T-helper 2 cell treated with Interferon-gamma antibody and Interleukin-4, amounts not matched to agents 100 ng/mL and 5 ng/mL, for 36 hours (primary cell): ENCODE measurements at regions not wholly inside any gene's neighbourhood (a gene's known extent, or its start where the extent isn't known, plus 50 kb on each side); places are given as distances from the start of the nearest gene placed in this dataset.
"Not testable (repeated sequence)": the region's sequence is repeated elsewhere in the genome, so short reads cannot be mapped to it uniquely, and the experiment has no call there.

Experiments
- intact Hi-C: fragments of 100-400 bp; cut with micrococcal nuclease; formaldehyde crosslinking; loops from one replicate; pipeline ENCODE4 v1.15.1; 2023

DNA sequence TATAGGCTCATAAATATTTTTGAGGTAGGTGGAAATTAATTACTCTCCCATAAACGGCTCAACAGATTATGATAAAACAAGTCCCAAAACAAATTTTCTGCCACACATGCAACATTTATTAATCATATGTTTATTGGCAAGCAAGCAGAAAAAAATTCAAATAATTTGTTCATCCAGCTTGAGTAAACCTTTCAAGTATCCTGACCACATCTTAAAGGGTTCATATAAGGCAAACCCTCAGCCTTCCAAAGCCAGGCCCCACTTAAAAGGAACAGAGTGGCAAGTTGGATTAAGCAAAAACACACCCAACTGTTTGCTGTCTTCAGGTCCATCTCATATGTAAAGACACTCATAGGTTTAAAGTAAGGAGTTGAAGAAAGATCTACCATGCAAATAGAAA, 1042.3 kb downstream of the DIPK2A start:
- intact Hi-C loops, result no loop called here

GRCh38 chr3:145015253-145015652, 1043.6 kb downstream of the DIPK2A start:
- intact Hi-C loops, result no loop called here

DNA sequence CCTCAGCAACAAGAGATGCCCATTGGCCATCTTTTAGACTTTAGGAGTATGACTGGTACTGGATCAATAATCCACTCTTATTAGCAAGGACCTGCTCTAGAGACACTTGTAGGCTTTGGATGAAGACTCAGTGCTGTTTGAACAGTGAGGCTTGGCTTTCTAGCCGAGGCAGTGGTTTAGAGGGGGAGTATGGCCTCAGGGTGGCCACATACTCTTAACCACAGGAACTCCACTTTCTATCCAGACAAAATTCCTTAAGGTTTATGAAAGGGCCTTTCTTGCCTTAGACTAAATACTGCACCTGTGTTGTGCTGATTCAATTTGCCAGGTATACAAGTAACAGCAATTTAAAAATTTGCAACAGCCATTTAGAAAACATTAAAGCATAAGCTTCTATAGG, 1046.3 kb downstream of the DIPK2A start:
- intact Hi-C loops, result no loop called here

DNA sequence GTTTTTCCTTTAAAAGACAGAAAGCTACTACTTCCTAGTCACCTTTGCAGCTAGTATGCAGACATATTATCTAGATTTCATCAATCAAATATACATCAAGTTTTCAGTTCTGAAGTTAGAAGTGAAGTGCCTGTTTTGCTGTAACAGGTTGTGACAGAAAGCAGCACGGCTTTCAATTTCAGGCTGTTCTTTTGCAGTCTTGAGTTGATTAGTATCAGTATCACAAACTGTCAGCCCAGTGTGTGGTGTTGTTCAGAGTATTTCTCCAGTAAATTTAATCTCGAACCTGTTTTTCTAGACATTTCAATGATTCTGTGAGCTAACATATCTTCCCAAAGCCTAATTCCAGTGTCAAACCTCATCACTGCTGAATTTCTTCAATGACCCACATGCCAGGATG, 1050.8 kb downstream of the DIPK2A start:
- intact Hi-C loops, result no loop called here

GRCh38 chr3:145024700-145025099, 1053.1 kb downstream of the DIPK2A start:
- intact Hi-C loops, result no loop called here

- intact Hi-C loops, result not testable (repeated sequence)
Observed at GRCh38 chr3:145027186-145027585, 1055.6 kb downstream of the DIPK2A start.

DNA sequence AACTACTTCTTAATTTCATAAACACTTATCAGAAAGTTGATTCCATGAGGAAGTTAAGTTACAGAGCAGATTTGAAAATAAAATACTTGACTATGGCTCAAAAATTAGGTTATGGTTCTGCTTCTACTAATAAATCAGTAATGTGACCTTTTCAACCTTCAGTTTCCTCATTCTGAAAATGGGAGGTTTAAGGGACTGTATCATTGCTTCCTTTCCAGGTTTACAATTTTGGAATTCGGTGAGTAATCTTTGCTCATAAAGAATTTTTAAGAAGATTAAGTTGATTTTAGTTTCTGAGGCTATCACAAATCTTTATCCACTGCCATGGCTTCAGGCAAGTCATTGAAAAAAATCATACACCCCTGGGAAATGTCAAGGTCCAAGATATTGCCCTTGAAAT, 1061.2 kb downstream of the DIPK2A start:
- intact Hi-C loops, result no loop called here

DNA sequence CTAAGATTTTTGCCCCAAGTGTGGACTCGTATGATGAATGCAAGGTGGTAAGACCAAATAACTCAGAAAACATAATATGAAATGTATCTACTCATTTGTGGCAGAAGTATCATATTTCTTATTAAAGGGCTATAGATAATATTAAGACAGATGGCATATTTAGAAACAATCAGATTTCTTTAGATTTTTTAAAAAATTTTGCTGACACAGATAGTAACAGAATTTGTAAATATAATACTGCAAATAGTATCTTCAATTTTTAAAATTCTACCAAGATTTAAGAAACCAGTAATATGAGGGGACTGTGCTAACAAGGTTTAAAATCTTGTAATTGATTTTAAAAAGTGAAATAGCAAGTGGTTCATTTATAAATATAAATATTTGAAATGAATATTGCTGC, 1064.1 kb downstream of the DIPK2A start:
- intact Hi-C loops, result no loop called here

DNA sequence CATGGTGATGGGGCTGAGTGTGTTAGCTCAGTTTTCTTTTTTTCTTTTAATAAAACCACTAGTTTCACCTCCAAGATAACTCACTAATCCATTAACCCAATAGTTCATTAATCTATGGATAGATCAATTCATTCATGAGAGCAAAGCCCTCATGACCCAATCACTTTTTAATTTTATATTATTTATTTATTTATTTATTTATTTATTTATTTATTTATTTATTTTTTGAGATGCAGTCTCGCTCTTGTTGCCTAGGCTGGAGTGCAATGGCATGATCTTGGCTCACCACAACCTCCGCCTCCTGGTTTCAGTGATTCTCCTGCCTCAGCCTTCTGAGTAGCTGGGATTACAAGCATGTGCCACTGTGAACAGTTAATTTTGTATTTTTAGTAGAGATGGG, 1082.4 kb downstream of the DIPK2A start:
- intact Hi-C loops, result not testable (repeated sequence)

- intact Hi-C loops, result no loop called here
Observed at GRCh38 chr3:145055375-145056076, 1083.9 kb downstream of the DIPK2A start.

GRCh38 chr3:145058483-145058882, 1086.9 kb downstream of the DIPK2A start:
- intact Hi-C loops, result no loop called here

- intact Hi-C loops, result no loop called here
Observed at GRCh38 chr3:145063616-145064015, 1092.0 kb downstream of the DIPK2A start.

GRCh38 chr3:145070795-145071194, 1090.2 kb downstream of the PLOD2 start:
- intact Hi-C loops, result no loop called here

- intact Hi-C loops, result no loop called here
Observed at GRCh38 chr3:145079436-145079835, 1081.5 kb downstream of the PLOD2 start.

DNA sequence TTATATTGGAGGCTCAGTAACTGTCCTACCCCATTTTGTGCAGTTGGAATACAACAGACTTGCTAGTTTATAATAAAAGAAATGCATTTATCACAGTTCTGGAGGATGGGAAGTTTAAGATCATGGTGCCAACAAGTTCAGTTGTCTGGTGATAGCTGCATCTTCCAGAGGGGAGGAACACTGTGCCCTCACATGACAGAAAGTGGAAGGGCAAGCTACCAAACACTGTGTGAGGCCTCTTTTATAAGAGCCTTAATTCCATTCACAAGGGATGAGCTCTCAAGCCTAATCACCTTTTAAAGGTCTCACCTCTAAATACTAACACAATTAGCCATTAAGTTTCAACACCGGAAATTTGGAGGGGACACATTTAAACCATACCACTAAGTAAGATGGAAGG, 1073.9 kb downstream of the PLOD2 start:
- intact Hi-C loops, result no loop called here

- intact Hi-C loops, result no loop called here
Observed at GRCh38 chr3:145088917-145089316, 1072.1 kb downstream of the PLOD2 start.

- intact Hi-C loops, result no loop called here
Observed at GRCh38 chr3:145089337-145089736, 1071.6 kb downstream of the PLOD2 start.

DNA sequence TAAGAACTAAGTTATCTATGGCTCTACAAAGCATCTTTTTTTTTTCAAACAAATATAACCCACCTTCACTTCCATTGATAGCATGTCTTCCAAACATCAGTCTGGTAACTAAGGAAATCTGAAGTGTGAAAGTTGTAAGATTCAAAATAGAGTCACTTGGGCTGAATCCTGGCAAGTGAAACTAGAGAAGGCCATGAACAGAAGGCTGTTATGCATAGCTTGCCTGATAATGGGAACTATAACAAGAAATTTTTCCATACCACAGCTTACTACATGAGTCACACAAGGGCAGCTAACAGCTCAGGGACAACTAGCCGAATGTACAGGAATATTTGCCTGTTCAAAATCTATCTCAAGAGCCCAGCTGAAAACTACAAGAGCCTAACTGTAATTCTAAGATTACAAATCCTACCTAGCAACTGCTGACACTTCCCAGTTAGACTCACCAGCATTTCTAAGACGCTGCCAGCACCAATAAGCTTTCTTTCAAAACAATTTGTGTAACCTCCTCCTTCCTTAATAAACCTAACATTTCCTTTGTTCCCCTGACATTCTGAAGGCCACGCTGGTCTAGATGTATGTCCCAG, 1066.5 kb downstream of the PLOD2 start:
- intact Hi-C loops, result no loop called here

DNA sequence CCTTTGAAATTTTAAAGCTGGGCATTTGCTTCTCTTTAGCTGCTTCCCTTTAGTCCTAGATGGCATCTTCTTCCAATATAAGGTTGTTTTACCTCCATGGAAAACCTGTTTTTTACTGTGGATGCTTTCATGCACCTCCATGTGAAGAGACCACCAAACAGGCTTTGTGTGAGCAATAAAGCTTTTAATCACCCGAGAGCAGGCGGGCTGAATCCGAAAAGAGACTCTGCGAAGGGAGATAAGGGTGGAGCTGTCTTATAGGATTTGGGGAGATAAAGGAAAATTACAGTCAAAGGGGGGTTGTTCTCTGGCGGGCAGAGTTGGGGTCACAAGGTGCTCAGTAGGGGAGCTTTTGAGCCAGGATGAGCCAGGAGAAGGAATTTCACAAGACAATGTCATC, 1049.8 kb downstream of the PLOD2 start:
- intact Hi-C loops, result not testable (repeated sequence)

DNA sequence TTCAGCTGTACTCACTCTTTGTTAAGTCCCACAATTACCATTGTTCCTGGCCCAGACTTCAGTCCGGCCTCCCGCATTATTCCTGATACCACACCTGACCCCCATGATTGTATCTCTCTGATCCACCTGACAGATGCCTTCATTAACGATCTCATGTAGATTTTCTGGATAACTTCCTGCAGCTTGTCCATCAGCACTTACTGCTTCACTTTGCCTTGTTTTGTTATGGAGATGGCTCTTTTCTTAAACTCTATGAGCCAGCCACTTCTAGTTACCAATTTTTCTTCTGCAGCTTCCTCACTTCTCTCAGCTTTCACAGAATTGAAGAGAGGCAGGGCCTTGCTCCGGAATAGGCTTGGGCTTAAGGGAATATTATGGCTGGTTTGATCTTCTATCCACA, 1044.2 kb downstream of the PLOD2 start:
- intact Hi-C loops, result no loop called here

DNA sequence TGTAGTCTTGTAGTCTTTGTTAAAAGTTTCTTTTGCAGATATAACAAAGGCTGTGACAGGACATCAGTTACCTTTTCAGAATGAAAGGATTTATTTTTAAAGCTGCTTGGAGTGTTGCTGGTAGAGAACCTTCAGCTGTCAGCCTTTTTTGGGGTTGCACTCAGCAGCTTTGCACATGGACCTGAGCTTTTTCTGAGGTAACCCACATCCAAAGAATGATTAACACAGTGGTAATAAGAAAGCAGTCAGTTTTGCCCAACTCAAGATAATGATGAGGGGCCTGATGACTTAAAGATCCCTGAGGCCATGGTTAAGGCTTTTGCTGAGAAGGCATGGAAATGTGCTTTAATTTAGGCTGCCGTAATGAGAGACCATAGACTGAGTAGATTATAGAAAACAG, 1042.7 kb downstream of the PLOD2 start:
- intact Hi-C loops, result no loop called here

GRCh38 chr3:145124900-145125678, 1035.9 kb downstream of the PLOD2 start:
- intact Hi-C loops, result no loop called here

- intact Hi-C loops, result no loop called here
Observed at GRCh38 chr3:145133281-145133680, 1027.7 kb downstream of the PLOD2 start.
